ENCODE measurements at regions not wholly inside any gene's neighbourhood (a gene's known extent, or its start where the extent isn't known, plus 50 kb on each side); places are given as distances from the start of the nearest gene placed in this dataset.

- TF ChIP-seq CTCF (conservative IDR thresholded peaks at IDR 0.05 in 1 of 2, IDR thresholded peaks at IDR 0.05 in 1 of 2; ENCODE audit: extremely low read depth in 1 of 2, insufficient read depth in 1 of 2, low read depth in 1 of 2, low read length in 2 of 2) (no peak), EZH2 (IDR thresholded peaks at IDR 0.05; ENCODE audit: borderline replicate concordance, low read length) (no peak)
These were observed 252.4 kb upstream of the CCDC54 start for GRCh38 chr3:107124885-107125284.

All from mammary epithelial cell (primary cell).